Erythroblast (primary cell): ENCODE measurements at regions not wholly inside any gene's neighbourhood (a gene's known extent, or its start where the extent isn't known, plus 50 kb on each side); places are given as distances from the start of the nearest gene placed in this dataset.

Source experiments
- GATA1 ChIP-seq: IDR thresholded peaks from 2 replicates; pipeline ENCODE4 v1.6.1; 2011; ENCODE audit warnings: low read depth, mild to moderate bottlenecking, control low read depth, low read length, moderate library complexity
- POLR2A ChIP-seq: IDR thresholded peaks from 2 replicates; pipeline ENCODE4 v1.6.1; 2011; ENCODE audit warnings: mild to moderate bottlenecking, low read length

DNA sequence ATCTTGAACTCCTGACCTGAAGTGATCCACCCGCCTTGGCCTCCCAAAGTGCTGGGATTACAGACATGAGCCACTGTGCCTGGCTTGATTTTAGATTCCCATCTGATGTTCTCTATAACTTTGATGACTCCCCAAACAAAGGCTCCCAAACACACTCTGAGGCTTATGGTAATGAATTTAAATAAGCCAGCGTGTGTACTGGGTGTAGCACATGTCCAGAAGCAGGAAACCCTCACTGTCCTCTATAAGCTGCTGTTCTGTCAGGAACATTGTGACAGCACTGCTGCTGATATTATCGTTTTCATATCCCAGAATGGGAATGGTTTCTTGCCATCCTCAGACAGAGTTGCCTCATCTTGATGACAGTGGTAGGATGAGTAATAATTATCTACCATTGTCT, 54.1 kb upstream of the SALL4 start:
- no peak for TF ChIP-seq POLR2A
- no peak for TF ChIP-seq GATA1
